ENCODE measurements at regions not wholly inside any gene's neighbourhood (a gene's known extent, or its start where the extent isn't known, plus 50 kb on each side); places are given as distances from the start of the nearest gene placed in this dataset.

DNA sequence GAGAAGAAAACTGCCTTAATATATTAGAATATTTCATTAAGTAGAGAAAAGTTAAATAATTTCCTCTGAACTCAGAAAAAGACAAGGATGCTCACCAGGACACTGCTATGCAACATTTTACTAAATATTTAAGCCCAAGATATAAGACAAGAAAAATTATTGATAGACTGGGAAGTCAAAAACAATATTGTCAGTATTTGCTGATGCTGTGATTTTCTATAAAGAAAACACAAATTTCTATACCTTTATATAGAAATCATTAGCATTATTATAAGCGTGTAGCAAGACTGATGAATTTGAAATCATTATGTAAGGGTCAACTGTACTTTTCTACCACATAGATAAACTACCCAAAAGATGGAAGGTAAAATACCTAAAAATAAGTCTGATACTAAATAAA is 451.0 kb downstream of the RNF144A start:
- ATAC-seq (ENCODE audit: low read depth) = no peak
- Mint-ChIP-seq H3K27ac (no peak overlapping the region), H3K4me1 (no peaks in the 10 kb centered on the region), H3K27me3 (peaks cover 2% of the 10 kb centered on the region), H3K36me3 (ENCODE audit: low read depth) (peaks cover 3% of the 10 kb centered on the region), H3K9me3 (peaks cover 11% of the 10 kb centered on the region), H3K4me3 (no peak overlapping the region)
- TF ChIP-seq, protein P1, sequence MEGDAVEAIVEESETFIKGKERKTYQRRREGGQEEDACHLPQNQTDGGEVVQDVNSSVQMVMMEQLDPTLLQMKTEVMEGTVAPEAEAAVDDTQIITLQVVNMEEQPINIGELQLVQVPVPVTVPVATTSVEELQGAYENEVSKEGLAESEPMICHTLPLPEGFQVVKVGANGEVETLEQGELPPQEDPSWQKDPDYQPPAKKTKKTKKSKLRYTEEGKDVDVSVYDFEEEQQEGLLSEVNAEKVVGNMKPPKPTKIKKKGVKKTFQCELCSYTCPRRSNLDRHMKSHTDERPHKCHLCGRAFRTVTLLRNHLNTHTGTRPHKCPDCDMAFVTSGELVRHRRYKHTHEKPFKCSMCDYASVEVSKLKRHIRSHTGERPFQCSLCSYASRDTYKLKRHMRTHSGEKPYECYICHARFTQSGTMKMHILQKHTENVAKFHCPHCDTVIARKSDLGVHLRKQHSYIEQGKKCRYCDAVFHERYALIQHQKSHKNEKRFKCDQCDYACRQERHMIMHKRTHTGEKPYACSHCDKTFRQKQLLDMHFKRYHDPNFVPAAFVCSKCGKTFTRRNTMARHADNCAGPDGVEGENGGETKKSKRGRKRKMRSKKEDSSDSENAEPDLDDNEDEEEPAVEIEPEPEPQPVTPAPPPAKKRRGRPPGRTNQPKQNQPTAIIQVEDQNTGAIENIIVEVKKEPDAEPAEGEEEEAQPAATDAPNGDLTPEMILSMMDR (IDR thresholded peaks at IDR 0.05) = no peak
- ChIA-PET CTCF (no interaction called here), POLR2A (no interaction called here)
- intact Hi-C loops (cut with micrococcal nuclease) = no loop called here
- DNase-seq = no peak

DNA sequence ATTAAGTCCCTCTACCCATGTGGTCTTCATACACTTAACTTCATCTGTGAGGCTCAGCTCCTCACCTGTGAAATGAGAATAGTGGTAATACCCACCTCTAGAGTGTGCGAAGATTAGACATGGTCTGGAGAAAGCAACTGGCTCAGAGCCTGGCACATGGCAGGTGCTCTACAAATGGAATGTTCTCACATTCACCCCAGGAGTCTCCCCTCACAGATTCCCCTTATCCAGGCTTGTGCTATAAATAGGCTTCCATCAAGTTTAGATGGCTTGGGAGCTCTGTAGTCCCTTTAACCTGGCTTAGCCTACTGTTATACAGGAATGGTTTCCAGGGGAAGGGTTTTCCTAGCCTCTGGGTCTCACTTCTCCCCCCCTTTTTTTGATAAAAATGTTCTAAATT is 455.9 kb downstream of the RNF144A start:
- CTCF ChIA-PET = no interaction called here
- intact Hi-C loops (cut with micrococcal nuclease) = no loop called here
- Mint-ChIP-seq H3K4me1 (no peaks in the 10 kb centered on the region), H3K9me3 (peaks cover 8% of the 10 kb centered on the region), H3K27ac (no peak overlapping the region), H3K27me3 (peaks cover 2% of the 10 kb centered on the region), H3K36me3 (ENCODE audit: low read depth) (peaks cover 3% of the 10 kb centered on the region), H3K4me3 (no peak overlapping the region)
- POLR2A ChIA-PET = no interaction called here
- ATAC-seq (ENCODE audit: low read depth) = no peak
- TF ChIP-seq, protein P1 (IDR thresholded peaks at IDR 0.05) = no peak
- no peak for DNase-seq

DNA sequence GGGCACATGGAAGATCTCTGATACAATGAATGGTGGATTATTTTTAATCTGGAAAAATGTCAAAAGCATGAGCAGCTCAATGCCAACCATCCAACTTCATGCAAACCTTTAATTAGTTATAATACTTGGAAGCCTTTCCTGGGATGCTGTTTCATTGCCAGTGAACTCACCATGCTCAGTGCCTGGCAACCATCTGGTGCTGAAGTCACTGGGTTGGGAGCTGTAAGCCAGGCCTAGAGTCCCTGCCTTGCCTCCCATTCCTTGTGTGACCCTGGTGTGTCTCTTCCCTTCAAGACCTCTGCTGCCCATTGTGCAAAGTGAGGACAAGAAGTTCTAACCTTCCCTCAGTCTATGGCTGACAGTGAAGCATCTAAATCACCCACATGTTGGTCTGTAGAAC is 458.7 kb downstream of the RNF144A start:
- no peaks in the 10 kb centered on the region for H3K36me3 Mint-ChIP-seq (ENCODE audit: low read depth)
- peaks cover 8% of the 10 kb centered on the region for H3K27me3 Mint-ChIP-seq
- TF ChIP-seq, protein P1 (IDR thresholded peaks at IDR 0.05) = no peak
- intact Hi-C loops (cut with micrococcal nuclease) = no loop called here
- DNase-seq (no peak), ATAC-seq (ENCODE audit: low read depth) (no peak)
- POLR2A ChIA-PET = no interaction called here
- H3K4me3 Mint-ChIP-seq = no peak overlapping the region
- no peak overlapping the region for H3K27ac Mint-ChIP-seq
- H3K9me3 Mint-ChIP-seq = no peaks in the 10 kb centered on the region
- H3K4me1 Mint-ChIP-seq = no peaks in the 10 kb centered on the region
- CTCF ChIA-PET = no interaction called here

DNA sequence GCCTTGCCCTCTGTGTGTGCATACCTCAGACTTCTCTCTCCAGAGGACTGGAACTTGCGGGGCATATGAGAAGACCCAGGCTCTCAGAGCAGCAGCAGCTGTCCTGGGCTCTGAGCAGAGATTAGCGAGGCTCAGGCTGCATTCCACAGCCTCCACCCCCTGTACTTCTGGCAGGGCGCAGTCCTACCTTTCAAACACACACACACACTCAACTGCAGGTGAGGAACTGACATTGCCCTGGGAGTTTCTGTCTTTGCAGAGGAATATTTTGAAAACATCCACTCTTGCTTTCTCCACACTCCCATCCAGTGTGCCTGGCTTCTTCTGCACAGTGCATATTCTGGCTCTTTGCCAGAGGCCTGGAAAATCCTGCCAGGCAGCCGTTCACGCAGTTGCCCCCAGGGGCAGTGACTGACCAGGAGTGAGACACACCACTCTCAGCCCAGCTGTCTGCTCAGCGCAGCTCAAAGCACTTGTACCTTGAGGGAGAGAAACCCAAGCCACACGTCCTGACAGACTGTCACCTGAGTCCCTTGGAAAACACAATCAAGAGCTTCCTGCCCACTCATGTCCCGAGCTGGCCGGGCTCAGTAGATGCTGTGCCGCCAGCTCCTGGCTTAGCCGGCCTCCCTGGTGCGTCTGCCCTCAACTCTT is 460.8 kb downstream of the RNF144A start:
- H3K36me3 Mint-ChIP-seq (ENCODE audit: low read depth) = no peaks in the 10 kb centered on the region
- ChIA-PET POLR2A (no interaction called here), CTCF (no interaction called here)
- H3K4me3 Mint-ChIP-seq = no peak overlapping the region
- ATAC-seq (ENCODE audit: low read depth) (no peak), DNase-seq (no peak)
- peaks cover 12% of the 10 kb centered on the region for H3K27me3 Mint-ChIP-seq
- no peaks in the 10 kb centered on the region for H3K9me3 Mint-ChIP-seq
- no peak overlapping the region for H3K27ac Mint-ChIP-seq
- intact Hi-C loops (cut with micrococcal nuclease) = no loop called here
- TF ChIP-seq, protein P1 (IDR thresholded peaks at IDR 0.05) = no peak
- H3K4me1 Mint-ChIP-seq = no peaks in the 10 kb centered on the region

DNA sequence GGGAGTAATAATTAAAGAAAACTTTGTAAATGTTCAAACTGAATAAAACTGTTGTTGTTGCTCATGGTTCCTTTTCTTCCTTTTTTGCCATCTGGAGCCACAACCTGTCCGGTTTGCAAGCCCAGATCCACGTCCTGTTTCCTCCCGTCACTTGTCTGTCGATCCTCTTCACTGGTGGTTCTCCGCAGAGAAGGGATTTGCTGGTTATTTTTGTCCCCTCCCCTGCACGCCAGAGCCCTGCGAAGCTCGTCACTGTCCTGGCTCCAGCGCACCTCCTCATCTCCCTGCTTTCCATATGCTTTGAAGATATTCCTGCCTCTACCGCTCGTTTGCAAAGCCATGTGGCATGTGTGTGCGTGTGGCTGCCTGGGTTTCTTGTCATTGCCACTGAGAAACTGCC is 461.4 kb downstream of the RNF144A start:
- POLR2A ChIA-PET = no interaction called here
- intact Hi-C loops (cut with micrococcal nuclease) = no loop called here
- H3K4me1 Mint-ChIP-seq = no peaks in the 10 kb centered on the region

More for the DNA sequence above, 461.4 kb downstream of the RNF144A start:
- CTCF ChIA-PET = no interaction called here
- no peak overlapping the region for H3K27ac Mint-ChIP-seq
- H3K36me3 Mint-ChIP-seq (ENCODE audit: low read depth) = no peaks in the 10 kb centered on the region
- peaks cover 12% of the 10 kb centered on the region for H3K27me3 Mint-ChIP-seq
- H3K9me3 Mint-ChIP-seq = no peaks in the 10 kb centered on the region
- no peak for ATAC-seq (ENCODE audit: low read depth)
- TF ChIP-seq, protein P1 (IDR thresholded peaks at IDR 0.05) = no peak
- H3K4me3 Mint-ChIP-seq = no peak overlapping the region
- DNase-seq = no peak

Data from activated B cell treated with CpG ODN at 0.5 μM for 24 hours (primary cell).